ENCODE measurements at regions not wholly inside any gene's neighbourhood (a gene's known extent, or its start where the extent isn't known, plus 50 kb on each side); places are given as distances from the start of the nearest gene placed in this dataset.

DNA sequence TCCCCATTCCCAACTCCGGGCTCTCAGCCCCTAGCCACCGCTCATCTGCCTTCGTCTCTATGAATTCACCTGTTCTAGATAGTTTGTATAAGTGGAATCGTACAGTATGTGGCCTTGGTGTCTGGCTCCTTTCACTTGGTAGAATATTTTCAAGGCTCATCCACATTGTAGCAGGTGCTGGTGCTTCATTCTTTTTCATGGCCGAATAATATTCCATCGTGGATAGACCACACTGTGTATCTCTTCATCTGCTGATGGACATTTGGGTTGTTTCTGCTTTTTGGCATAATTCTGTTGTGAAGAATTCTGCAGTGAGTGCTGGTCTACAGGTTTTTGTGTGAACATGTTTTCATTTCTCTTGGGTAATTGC lies 324.2 kb downstream of the SEC14L1 start:
- no peak for DNase-seq

GRCh38 chr17:77465358-77466041 lies 324.7 kb downstream of the SEC14L1 start:
- DNase-seq: no peak

GRCh38 chr17:77466140-77466539 lies 325.4 kb downstream of the SEC14L1 start:
- no peak for DNase-seq

DNA sequence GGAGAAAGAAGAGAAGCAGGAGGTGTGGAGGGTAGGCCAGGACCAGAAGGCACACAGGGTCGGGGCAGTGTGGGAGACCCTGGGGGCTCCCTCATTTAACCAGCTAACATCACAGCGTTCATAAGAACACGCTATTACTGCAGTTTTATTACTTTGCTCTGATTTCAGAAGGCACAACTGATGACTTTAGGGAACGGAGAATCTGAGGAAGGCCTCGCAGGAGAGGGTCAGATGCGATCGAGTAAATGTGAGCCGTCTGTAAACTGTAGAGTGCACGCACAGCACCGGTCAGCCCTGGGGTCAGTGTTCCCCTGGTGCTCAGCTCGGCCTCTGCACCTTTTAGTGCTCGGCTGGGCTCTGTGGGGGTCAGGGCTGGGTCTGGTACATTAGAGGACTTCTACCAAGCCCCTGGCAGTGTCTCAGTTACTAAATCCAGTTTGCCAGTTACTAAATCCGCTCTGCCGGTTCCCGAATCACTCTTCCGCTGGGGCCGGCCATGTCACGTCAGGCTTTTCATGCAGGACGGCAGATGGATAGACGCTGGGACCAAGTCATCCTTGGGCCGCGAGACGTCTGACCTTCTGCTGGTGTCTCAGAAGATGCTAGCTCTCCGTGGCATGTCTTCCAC lies 325.9 kb downstream of the SEC14L1 start:
- DNase-seq: no peak

GRCh38 chr17:77467521-77467920 lies 326.8 kb downstream of the SEC14L1 start:
- DNase-seq: no peak

- no peak for DNase-seq
Observed at GRCh38 chr17:77468897-77469296, 328.1 kb downstream of the SEC14L1 start.

DNA sequence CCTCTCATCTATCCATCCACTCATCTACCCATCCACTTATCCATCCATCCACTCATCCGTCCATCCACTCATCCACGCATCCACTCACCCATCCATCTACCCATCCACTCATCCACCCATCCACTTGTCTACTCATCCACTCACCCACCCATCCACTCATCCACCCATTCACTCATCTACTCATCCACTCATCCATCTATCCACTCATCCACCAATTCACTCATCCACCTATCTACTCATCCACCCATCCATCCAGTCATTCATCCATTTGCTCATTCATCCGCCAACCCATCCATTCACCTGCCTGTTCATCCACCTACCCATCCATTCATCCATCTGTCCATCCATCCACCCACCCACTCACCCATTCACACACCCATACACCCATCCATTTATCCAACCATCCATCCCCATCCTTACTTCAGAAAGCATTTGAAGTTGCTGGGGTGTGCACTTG lies 329.6 kb downstream of the SEC14L1 start:
- no peak for DNase-seq

DNA sequence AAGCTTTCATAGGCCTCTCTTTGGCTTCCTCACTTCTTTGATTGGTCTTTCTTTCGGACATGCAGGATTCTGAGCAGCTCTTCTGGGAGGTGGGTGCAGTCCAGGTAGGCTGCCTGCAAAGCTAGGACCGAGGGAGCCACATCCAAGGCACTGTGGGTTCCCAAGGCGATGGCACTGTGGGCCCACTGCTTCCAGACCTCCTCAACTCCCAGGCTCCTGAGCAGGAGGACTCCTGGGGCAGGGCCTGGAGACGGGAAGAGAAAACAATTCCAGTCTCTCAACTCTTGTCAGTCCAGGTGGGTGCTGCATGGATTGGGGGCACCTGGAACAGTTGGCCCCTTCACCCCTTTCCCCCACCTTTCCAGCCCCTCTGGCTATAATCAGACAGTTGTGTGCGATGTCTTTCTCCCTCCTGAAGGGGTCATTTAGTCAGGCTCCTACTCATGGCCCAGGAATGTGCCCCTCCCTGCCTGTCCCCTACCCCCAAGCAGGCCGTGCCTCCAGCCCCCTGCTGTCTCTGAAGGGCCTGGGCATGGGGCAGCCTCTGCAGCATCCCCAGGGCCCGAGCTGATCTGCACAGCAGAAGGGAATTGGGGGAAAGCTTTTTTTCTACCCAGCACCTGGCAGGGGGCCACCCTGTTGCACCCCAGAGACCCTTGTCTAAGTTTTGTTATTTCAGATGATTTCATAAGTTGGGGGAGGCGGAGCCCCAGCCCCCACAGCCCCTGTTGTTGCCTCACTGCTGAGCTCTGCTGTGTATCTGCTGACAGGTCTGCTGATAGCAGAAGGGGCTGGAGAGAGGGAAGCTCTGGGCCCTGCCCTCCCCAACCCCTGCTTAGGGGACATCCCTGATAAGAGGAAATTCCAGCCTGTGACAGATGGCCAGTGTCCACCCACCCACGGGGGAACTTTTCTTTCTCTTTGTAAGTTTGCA lies 330.3 kb downstream of the SEC14L1 start:
- DNase-seq: peak; percentile 5

- peak; percentile 56 for DNase-seq
Observed at GRCh38 chr17:77471984-77472461, 331.3 kb downstream of the SEC14L1 start.

DNA sequence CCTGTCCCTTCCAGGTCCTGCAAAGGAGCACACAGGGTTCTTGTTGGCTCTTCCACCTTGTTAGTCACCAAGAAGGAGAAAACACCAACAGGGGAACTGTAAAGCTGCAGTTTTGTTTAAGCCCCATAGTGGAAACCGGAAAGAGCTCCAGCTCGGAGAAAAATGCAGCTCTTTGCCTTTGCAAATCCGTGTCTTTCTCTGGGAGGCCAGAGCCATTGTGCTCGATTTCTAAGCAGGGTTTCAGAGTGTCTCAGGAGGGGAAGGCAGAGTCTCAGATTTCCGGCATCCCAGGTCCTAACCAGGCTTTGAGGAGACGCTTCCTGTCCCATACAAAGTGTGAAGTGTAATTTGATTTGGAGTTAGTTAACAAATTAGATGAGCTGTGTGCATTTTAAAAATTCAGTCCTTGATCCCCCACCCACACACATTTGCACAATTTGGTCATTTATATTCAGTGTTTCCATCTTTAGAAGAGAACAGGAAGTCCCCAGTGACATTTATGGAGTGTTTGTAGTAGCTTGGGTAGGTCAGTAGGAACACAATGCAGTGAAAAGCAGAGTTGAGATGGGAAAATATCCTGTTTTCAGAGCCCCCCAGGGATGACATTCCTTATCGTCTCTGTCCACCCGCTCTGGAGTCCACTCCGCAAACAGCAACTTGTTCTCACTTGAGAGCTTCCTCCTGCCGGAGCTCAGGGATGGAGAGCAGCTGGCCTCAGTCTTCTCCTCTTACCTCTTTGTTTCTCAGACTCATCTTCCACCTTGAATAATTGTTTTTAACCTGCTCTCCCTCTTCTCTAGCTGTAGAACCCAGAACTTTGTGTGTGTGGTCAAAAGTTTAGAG lies 331.9 kb downstream of the SEC14L1 start:
- peak; percentile 36 for DNase-seq

GRCh38 chr17:77473615-77474226 lies 333.0 kb downstream of the SEC14L1 start:
- DNase-seq: no peak

DNA sequence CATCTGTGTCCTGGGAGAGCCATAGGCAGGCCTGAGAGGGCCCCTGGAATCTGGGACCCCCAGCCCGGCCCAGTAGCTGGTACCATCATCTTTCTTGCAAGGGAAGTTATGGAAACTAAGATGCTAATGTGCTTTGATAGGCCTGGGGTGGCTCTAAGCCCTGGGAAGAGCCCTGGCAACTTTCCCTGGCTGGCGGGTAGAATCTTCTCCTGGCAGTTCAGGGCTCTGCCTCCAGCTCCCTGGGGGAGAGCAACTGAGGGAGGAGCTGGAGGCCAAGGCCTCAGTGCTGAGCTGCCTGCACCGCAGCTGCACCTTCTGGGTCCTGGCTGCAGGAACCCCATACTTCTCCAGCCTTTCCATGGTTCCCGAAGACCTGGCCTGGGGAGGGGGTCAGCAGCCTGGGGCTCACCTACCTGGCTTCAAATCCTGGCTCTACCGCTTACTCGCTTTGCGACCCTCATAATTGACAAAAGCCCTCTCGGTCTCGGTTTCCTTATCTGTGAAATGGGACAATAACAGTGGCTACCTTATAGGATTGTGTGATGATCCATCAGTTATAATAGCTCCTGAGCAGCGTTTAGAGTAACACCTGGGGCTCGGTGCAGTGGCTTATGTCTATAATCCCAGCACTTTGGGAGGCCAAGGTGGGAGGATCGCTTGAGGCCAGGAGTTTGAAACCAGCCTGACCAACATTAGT lies 333.7 kb downstream of the SEC14L1 start:
- no peak for DNase-seq

DNA sequence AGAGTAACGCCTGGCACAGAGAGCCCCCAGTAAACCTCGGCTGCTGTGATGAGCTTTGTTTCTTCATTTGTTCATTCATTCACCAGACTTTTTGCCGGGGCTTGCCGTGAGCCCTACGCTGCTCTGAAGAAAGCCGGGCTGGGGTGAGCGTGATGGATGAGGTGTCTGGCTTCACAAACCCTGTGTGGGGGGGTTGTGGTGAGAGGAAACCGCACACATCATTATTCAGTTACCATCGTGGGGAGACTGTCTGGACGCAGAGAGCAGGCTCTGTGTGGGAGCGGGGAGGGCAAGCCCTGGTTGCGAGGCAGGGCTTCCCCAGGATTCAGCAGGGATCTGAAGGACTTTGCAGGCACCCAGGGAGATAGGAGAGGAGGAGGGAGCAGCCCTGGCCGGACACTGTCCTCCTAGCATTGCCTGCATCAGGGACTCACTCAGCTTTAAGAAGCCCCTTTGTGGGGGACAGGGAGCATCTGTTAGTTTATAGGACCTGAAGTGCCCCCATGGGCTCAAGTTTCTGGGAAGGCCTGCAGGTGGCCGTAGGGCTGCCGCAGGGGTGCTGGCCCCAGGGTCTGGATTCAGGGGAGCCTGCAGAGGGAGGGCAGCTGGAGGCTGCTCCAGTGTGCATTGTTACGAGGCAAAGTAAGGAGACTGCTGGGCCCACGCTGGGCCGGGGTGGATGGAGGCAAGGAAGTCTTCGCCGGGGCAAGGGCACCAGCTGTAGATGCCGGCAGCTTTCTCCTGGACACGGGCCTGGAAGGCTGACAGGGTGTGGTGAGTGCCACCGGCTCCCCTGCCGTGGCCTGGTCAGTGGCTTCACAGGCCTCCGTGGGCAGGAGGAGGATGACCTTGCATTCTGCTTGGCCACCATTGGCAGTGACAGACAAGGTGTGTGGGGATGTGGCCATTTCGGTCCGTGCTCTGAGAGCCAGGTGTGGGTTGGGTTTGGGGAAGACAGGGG lies 334.5 kb downstream of the SEC14L1 start:
- DNase-seq: no peak

DNA sequence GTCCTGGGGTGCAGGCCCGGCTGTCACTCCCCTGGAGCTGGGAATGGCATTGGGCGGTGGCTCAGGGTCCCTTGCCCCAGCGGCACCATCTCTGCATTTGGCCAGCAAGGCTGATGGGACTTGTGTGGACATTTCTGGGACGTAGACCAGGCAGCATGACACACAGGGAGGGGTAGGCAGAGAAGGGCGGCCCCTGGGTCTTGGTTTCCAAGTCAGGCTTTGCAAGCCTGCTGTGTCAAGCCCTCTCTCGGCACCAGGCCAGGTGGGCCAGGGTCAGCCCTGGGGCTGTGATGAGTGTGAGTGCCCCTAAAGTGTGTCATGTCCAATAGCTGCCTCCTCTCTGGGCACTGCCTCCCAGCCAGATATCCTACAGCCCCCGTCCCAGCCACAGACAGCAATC lies 335.2 kb downstream of the SEC14L1 start:
- no peak for DNase-seq

GRCh38 chr17:77476498-77476897 lies 335.7 kb downstream of the SEC14L1 start:
- no peak for DNase-seq

DNA sequence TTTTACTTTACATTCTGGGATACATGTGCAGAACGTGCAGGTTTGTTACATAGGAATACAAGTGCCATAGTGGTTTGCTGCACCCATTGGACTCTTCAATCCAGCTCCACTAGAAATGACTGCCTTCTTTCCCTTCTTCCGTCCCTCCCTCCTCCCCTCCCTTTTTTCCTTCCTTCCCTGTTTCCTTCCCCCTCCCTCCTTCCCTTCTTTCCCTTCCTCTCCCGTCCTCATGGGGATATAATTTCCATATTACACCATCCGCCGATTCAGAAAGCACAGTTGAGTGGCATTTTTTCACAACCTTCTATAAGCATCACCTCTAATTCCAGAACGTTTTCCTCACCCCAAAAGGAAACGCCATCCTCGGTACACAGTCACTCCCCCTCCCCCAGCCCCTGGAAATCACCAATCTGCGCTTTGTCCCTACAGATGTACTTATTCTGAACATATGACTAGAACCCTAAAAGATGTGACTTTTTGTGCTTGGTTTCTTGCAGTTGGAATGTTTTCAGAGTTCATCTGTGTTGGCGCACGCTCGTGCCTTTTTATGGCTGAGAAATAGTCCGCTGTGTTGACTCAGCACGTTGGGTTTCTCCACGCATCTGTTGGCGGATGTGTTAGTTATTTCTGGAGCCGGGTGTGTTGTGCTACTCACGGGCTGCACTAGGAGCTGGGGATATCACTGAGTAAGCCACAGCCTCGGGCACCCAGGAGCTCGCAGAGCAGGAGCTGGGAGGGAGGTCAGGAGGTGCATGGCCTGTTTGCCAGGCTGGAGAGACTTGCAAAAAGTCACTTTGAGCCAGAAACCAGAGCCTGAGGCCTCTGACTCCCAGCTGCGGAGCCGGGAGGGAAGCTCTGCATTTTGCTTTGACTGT lies 336.4 kb downstream of the SEC14L1 start:
- no peak for DNase-seq

DNA sequence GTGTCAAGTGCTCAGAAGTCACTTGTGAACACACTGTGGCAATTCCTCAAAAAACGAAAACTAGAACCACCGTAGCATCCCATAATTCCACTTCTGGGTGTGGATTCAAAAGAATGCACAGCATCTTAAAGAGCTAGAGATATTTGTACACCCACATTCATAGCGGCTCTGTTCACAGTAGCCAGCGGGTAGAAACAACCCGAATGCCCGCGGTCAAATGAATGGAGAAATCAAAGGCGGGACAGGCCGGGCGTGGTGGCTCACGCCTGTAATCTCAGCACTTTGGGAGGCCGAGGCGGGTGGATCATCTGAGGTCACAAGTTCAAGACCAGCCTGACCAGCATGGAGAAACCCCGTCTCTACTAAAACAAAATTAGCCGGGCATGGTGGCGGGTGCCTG lies 337.5 kb downstream of the SEC14L1 start:
- no peak for DNase-seq

DNA sequence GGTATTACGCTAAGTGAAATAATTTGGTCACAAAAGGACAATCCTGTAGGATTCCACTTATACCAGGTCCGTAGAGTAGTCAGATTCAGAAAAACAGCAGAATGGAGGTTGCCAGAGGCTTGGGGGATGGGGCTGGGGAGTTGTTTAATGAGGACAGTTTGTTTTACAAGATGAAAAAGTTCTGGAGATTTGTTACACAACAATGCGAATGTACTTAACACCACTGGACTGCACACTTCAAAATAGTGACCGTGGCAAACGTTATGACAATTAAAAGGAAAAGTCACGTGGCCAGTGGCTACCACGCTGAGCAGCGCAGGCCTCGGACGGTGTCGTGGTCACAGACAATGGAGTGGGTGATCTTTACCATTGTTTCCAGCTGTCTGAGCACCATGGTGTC lies 338.1 kb downstream of the SEC14L1 start:
- DNase-seq: no peak

All from NCI-H2171 treated with DMSO at 0.1 percent for 48 hours (cell line).